AML-193 (cell line): ENCODE measurements at regions not wholly inside any gene's neighbourhood (a gene's known extent, or its start where the extent isn't known, plus 50 kb on each side); places are given as distances from the start of the nearest gene placed in this dataset.

ENCODE experiments used
- DNase-seq, 2 experiments: peaks; one replicate each; lab custom pipeline; 2025; lab: John Stamatoyannopoulos, UW

GRCh38 chr5:56482363-56482762 lies 249.2 kb upstream of the ANKRD55 start:
- DNase-seq: peak; percentile 46 to 53

- DNase-seq: no peak
Measured at GRCh38 chr5:56481428-56482357, 248.6 kb upstream of the ANKRD55 start.

- no peak for DNase-seq
Measured at GRCh38 chr5:56480705-56481427, 247.7 kb upstream of the ANKRD55 start.

- DNase-seq: no peak
Measured at GRCh38 chr5:56480078-56480704, 247.1 kb upstream of the ANKRD55 start.

GRCh38 chr5:56479696-56480077 lies 246.6 kb upstream of the ANKRD55 start:
- DNase-seq: no peak

- DNase-seq: no peak
Measured at GRCh38 chr5:56479126-56479525, 246.0 kb upstream of the ANKRD55 start.

GRCh38 chr5:56478062-56478461 lies 244.9 kb upstream of the ANKRD55 start:
- DNase-seq: no peak

- no peak for DNase-seq
Measured at GRCh38 chr5:56476487-56476856, 243.3 kb upstream of the ANKRD55 start.

- no peak for DNase-seq
Measured at GRCh38 chr5:56475689-56476486, 242.8 kb upstream of the ANKRD55 start.

GRCh38 chr5:56471707-56472106 lies 238.6 kb upstream of the ANKRD55 start:
- no peak for DNase-seq

- DNase-seq: no peak
Measured at GRCh38 chr5:56470007-56470406, 236.9 kb upstream of the ANKRD55 start.

- DNase-seq: no peak
Measured at GRCh38 chr5:56468277-56468676, 235.1 kb upstream of the ANKRD55 start.

- no peak for DNase-seq
Measured at GRCh38 chr5:56467176-56467717, 234.1 kb upstream of the ANKRD55 start.

- no peak for DNase-seq
Measured at GRCh38 chr5:56466136-56466816, 233.1 kb upstream of the ANKRD55 start.

- DNase-seq: no peak
Measured at GRCh38 chr5:56465769-56466135, 232.6 kb upstream of the ANKRD55 start.

- DNase-seq: no peak
Measured at GRCh38 chr5:56464935-56465768, 232.0 kb upstream of the ANKRD55 start.

- DNase-seq: no peak
Measured at GRCh38 chr5:56463944-56464571, 230.9 kb upstream of the ANKRD55 start.

GRCh38 chr5:56461584-56461983 lies 228.5 kb upstream of the ANKRD55 start:
- no peak for DNase-seq

- DNase-seq: no peak
Measured at GRCh38 chr5:56460681-56461191, 227.6 kb upstream of the ANKRD55 start.

GRCh38 chr5:56460195-56460546 lies 227.0 kb upstream of the ANKRD55 start:
- DNase-seq: no peak
